ENCODE measurements at regions not wholly inside any gene's neighbourhood (a gene's known extent, or its start where the extent isn't known, plus 50 kb on each side); places are given as distances from the start of the nearest gene placed in this dataset.
A peak's percentile ranks its signal among the peaks of the same experiment; 100 is the strongest.

DNA sequence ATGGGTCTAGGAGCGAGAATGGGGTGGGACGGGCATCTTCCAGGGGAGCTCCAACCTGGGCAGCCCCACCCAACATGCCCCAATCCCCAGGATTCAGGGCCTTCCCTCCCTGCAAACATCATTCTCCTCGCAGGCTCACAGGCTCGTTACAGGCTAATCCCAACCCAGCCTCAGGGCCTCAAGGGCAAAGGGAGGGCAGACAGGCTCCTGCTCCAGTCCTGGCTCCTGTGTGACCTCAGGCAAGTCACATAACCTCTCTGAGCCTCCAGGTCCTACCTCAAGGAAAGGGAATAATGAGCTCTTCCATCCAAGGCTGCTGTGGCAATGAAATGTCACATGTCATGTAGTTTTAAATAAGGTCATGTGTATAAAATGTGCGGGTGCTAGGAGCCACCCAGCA lies 186.5 kb upstream of the TNRC6C start:
- H3K27me3 Mint-ChIP-seq, result peaks cover 12% of the 10 kb centered on the region
- peak overlapping the region in 2 of 3 donors; percentile 46 to 75 for H3K27ac Mint-ChIP-seq
- H3K4me3 Mint-ChIP-seq, result no peak overlapping the region
- H3K36me3 Mint-ChIP-seq, result no peaks in the 10 kb centered on the region
- H3K4me1 Mint-ChIP-seq, result peaks cover 0 to 11% (median 7%) of the 10 kb centered on the region in 3 donors
- no peaks in the 10 kb centered on the region for H3K9me3 Mint-ChIP-seq

DNA sequence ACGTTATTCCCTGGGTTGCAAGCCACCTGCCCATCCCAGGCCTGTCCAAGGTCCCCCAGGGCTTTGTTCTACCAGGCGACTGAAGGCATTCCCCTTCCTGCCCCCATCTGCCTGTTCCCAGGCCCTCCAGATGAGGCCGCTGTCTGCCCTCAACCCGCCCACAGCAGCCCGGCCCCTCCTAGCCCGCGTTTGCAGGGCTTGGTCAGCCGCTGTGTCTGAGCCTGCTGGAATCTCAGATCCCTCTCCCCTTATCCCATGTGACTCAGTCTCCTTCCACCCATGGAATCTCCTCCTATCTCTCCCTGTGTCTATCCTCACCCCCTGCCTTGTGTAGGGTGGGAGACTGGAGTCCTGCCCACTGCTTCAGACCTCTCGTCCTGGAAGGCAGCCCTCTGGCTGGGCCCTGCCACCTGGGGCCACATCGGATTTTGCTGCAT lies 186.0 kb upstream of the TNRC6C start:
- H3K27ac Mint-ChIP-seq, result peak overlapping the region in 1 of 3 donors; percentile 75
- no peak overlapping the region for H3K4me3 Mint-ChIP-seq
- no peaks in the 10 kb centered on the region for H3K9me3 Mint-ChIP-seq
- H3K4me1 Mint-ChIP-seq, result peaks cover 0 to 11% (median 7%) of the 10 kb centered on the region in 3 donors
- no peaks in the 10 kb centered on the region for H3K36me3 Mint-ChIP-seq
- peaks cover 12% of the 10 kb centered on the region for H3K27me3 Mint-ChIP-seq

- peaks cover 0 to 11% (median 9%) of the 10 kb centered on the region in 3 donors for H3K4me1 Mint-ChIP-seq
- H3K36me3 Mint-ChIP-seq, result peaks cover under 1% of the 10 kb centered on the region
- peaks cover 13% of the 10 kb centered on the region for H3K27me3 Mint-ChIP-seq
- H3K9me3 Mint-ChIP-seq, result no peaks in the 10 kb centered on the region
- H3K4me3 Mint-ChIP-seq, result no peak overlapping the region
- H3K27ac Mint-ChIP-seq, result no peak overlapping the region
These were observed 185.6 kb upstream of the TNRC6C start for GRCh38 chr17:77772899-77773358.

- Mint-ChIP-seq H3K4me1 (peaks cover 0 to 11% (median 10%) of the 10 kb centered on the region in 3 donors), H3K36me3 (peaks cover 3% of the 10 kb centered on the region), H3K27ac (no peak overlapping the region), H3K4me3 (no peak overlapping the region), H3K9me3 (no peaks in the 10 kb centered on the region), H3K27me3 (peaks cover 12% of the 10 kb centered on the region)
These were observed 184.3 kb upstream of the TNRC6C start for GRCh38 chr17:77774182-77774581.

GRCh38 chr17:77778636-77779489 lies 179.6 kb upstream of the TNRC6C start:
- peaks cover 12% of the 10 kb centered on the region for H3K27me3 Mint-ChIP-seq
- peak overlapping the region in 1 of 3 donors; percentile 27 for H3K27ac Mint-ChIP-seq
- no peak overlapping the region for H3K4me3 Mint-ChIP-seq
- H3K9me3 Mint-ChIP-seq, result no peaks in the 10 kb centered on the region
- peaks cover 3% of the 10 kb centered on the region for H3K36me3 Mint-ChIP-seq
- H3K4me1 Mint-ChIP-seq, result peaks cover 0 to 4% (median 3%) of the 10 kb centered on the region in 3 donors

GRCh38 chr17:77779711-77780539 lies 178.6 kb upstream of the TNRC6C start:
- H3K4me1 Mint-ChIP-seq, result peaks cover 5 to 9% (median 7%) of the 10 kb centered on the region in 3 donors
- peaks cover 12% of the 10 kb centered on the region for H3K27me3 Mint-ChIP-seq

GRCh38 chr17:77781536-77781935 lies 177.0 kb upstream of the TNRC6C start:
- peaks cover 3% of the 10 kb centered on the region for H3K36me3 Mint-ChIP-seq
- peak overlapping the region in 1 of 3 donors; percentile 77 for H3K27ac Mint-ChIP-seq
- peaks cover 5 to 9% (median 7%) of the 10 kb centered on the region in 3 donors for H3K4me1 Mint-ChIP-seq
- H3K4me3 Mint-ChIP-seq, result no peak overlapping the region
- H3K27me3 Mint-ChIP-seq, result peaks cover 15% of the 10 kb centered on the region
- H3K9me3 Mint-ChIP-seq, result no peaks in the 10 kb centered on the region

More at GRCh38 chr17:77779711-77780539, 178.6 kb upstream of the TNRC6C start:
- Mint-ChIP-seq H3K36me3 (peaks cover 3% of the 10 kb centered on the region), H3K4me3 (no peak overlapping the region), H3K27ac (no peak overlapping the region), H3K9me3 (no peaks in the 10 kb centered on the region)

DNA sequence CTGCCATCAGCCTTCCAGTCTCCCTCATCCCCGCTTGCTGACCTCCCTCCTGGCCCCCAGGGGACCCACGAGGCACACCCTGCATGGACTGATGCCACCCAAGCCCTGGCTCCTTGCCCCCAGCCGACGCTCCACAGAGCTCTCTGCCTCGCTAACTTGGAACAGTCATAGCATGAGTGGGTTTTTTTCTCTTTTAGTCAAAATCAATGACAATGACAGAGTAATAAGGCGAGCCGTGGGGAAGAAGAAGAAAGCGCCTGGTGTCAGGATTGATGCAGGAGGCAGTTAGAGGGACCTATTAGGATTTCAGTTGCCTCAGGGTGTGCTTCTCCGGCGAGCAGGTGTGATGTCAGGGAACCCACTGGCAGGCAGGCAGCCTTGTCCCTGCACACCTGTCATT lies 176.3 kb upstream of the TNRC6C start:
- peaks cover 15% of the 10 kb centered on the region for H3K27me3 Mint-ChIP-seq
- peaks cover 5 to 9% (median 7%) of the 10 kb centered on the region in 3 donors for H3K4me1 Mint-ChIP-seq
- peaks cover 3% of the 10 kb centered on the region for H3K36me3 Mint-ChIP-seq
- H3K4me3 Mint-ChIP-seq, result no peak overlapping the region
- peak overlapping the region in 1 of 3 donors; percentile 77 for H3K27ac Mint-ChIP-seq
- H3K9me3 Mint-ChIP-seq, result no peaks in the 10 kb centered on the region

GRCh38 chr17:77782611-77783010 lies 175.9 kb upstream of the TNRC6C start:
- Mint-ChIP-seq H3K4me1 (peaks cover 5 to 9% (median 7%) of the 10 kb centered on the region in 3 donors), H3K4me3 (no peak overlapping the region), H3K27me3 (peaks cover 19% of the 10 kb centered on the region), H3K9me3 (peaks cover 0 to 1% (median 0%) of the 10 kb centered on the region in 3 donors), H3K36me3 (peaks cover 3% of the 10 kb centered on the region), H3K27ac (no peak overlapping the region)

DNA sequence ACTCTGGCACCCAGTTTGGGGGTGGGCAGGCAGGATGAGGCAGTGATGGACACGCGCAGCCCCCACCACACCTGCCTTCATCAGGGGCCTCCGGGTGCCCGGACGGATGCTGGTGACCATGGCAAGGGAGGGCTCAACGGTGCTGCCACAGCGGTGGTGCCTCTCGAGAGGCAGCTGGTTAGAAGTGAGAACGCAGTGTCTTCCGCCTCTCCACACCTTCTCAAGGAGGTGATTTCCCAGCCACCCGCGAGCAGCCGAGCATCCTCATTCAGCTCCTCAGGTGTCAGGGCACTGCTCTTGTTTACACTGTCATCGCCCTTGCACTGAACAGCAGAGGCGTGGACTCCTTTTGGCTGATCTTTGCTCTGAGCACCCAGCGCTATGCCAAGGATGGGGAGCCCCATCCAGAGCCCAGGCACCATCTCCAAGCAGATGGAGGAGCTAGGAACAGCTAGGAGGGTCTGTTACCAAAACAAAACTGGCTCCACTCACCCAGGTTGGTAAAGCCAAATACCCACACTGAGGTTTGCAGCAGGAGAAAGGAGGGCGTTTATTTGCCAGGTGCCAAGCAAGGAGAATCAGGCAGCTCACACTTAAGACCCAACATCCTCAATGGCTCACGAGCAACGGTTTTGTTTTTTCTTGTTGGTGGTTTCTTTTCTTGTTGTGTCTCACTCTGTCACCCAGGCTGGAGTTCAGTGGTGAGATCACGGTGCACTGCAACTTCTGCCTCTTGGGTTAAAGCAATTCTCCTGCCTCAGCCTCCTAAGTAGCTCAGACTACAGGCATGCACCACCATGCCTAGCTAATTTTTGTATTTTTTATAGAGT lies 174.3 kb upstream of the TNRC6C start:
- Mint-ChIP-seq H3K4me3 (peak overlapping the region in 1 of 4 donors; percentile 58), H3K4me1 (peaks cover 4 to 9% (median 5%) of the 10 kb centered on the region in 3 donors), H3K27ac (peak overlapping the region; percentile 7 to 82 (median 65)), H3K36me3 (no peaks in the 10 kb centered on the region), H3K27me3 (peaks cover 27% of the 10 kb centered on the region), H3K9me3 (peaks cover 0 to 1% (median 0%) of the 10 kb centered on the region in 3 donors)

DNA sequence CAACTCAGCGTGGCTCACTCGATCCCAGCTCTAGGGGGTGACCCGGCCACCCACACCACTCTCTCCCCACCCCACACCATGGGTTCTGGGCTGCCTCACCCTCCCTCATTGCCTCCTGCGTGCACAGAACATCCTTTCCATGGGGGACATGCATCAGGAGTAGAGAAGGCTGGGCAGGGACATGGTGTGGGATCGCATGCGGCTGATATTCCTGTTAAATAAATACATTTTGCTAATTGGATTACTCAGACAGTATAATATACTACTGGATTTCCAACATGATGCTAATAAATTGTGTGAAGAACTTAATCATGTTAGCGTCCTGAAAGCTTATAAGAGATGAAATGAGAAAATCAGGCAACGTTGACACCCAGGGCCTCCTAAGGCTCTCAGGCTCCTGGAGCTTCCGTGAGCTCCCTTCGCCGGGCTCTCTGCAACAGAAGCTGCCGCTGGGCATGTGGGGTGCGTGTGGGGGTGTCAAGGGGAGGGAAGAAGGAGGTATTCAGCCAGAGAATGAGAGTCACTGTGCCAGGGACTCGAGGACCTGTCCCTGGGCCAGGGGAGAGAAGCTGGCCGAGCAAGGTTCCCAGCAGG lies 173.1 kb upstream of the TNRC6C start:
- H3K9me3 Mint-ChIP-seq, result peaks cover 0 to 1% (median 0%) of the 10 kb centered on the region in 3 donors
- H3K36me3 Mint-ChIP-seq, result no peaks in the 10 kb centered on the region
- peaks cover 4 to 9% (median 5%) of the 10 kb centered on the region in 3 donors for H3K4me1 Mint-ChIP-seq
- H3K4me3 Mint-ChIP-seq, result no peak overlapping the region
- no peak overlapping the region for H3K27ac Mint-ChIP-seq
- H3K27me3 Mint-ChIP-seq, result peaks cover 33% of the 10 kb centered on the region

DNA sequence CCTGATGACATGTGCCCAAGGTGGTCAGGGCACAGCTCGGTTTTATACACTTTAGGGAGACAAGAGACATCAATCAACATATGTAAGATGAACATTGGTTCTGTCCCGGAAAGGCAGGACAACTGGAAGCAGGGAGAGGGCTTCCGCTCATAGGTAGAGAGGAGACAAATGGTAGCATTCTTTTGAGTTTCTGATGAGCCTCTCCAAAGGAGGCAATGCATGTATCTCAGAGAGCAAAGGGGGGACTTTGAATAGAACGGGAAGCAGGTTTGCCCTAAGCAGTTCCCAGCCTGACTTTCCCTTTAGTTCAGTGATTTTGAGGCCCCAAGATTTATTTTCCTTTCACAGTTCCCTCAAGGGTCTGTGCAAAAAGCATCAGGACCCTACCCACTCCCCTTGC lies 172.4 kb upstream of the TNRC6C start:
- H3K27me3 Mint-ChIP-seq, result peaks cover 36% of the 10 kb centered on the region
- H3K4me3 Mint-ChIP-seq, result no peak overlapping the region
- peaks cover 4 to 9% (median 5%) of the 10 kb centered on the region in 3 donors for H3K4me1 Mint-ChIP-seq
- no peak overlapping the region for H3K27ac Mint-ChIP-seq
- no peaks in the 10 kb centered on the region for H3K36me3 Mint-ChIP-seq
- peaks cover 0 to 1% (median 0%) of the 10 kb centered on the region in 3 donors for H3K9me3 Mint-ChIP-seq

- H3K4me3 Mint-ChIP-seq, result no peak overlapping the region
- H3K9me3 Mint-ChIP-seq, result peaks cover 0 to 1% (median 0%) of the 10 kb centered on the region in 3 donors
- H3K4me1 Mint-ChIP-seq, result peaks cover 4 to 9% (median 5%) of the 10 kb centered on the region in 3 donors
- no peaks in the 10 kb centered on the region for H3K36me3 Mint-ChIP-seq
- no peak overlapping the region for H3K27ac Mint-ChIP-seq
- peaks cover 36% of the 10 kb centered on the region for H3K27me3 Mint-ChIP-seq
These were observed 171.6 kb upstream of the TNRC6C start for GRCh38 chr17:77786740-77787505.

Data from IgD-negative memory B cell (primary cell).